GM21737 (cell line): ENCODE measurements at regions not wholly inside any gene's neighbourhood (a gene's known extent, or its start where the extent isn't known, plus 50 kb on each side); places are given as distances from the start of the nearest gene placed in this dataset.

ENCODE experiments used
- ATAC-seq: cut with Tn5 transposase; IDR thresholded peaks from one replicate; pipeline ENCODE4 v1.9.1; 2021; ENCODE audit warnings: mild to moderate bottlenecking, moderate library complexity; ENCODE audit not compliant: unreplicated experiment

DNA sequence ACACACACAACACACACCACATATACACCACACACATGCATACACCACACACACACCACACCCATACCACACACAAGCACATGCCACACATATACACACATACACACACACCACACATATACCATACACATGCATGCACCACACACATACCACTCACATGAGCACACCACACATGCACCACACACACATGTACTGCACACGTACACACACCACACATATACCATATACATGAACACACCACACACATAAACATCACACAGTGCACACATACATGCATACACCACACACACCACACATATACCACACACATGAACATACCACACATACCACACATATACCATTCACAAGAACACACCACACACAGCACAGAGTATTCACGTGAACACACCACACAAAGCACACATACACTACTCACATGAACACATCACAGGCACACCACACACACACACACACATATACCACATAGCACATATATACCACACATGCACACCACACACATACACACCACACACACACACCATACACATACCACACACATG lies 219.9 kb upstream of the RAB6C start:
- ATAC-seq: no peak

DNA sequence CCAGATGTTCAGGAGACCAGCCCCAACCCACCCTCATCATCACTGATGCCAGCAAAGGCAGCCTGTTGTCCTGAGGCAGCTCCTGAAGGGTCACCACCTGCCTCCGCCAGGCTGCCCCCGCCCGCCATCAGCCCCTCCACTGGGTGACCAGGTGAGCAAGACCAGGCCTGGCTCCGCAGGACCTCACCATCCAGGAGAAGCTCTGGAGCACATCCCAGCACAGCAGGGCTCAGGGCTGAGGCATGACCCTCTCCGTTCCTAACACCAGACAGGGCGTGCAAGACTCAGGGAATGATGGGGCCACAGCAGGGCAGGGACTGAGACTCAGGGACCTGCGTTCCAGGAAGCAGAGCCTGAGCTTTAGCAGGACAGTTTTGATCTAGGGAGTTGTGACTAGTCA lies 218.8 kb upstream of the RAB6C start:
- ATAC-seq: no peak

DNA sequence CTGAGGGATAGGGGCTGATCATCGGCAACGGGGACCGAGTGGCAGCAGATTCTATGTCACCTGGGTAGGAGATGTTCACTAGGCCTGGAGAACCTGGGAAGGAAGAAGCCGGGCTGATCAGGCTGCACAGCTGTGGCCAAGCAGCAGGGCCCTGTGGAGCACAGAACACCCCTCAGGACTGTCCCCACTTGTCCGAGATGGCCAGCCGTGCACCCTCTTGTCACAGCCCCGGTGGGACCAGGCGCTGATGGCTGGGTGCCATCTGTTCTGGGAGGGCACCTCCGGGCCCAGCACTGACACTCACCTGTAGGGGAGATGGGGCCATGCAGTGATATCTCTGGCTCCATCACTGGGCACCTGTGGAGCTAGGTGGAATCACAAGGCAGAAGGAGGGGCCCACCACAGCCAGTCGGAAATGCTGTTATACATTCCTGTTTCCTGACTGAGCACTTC lies 217.9 kb upstream of the RAB6C start:
- no peak for ATAC-seq

DNA sequence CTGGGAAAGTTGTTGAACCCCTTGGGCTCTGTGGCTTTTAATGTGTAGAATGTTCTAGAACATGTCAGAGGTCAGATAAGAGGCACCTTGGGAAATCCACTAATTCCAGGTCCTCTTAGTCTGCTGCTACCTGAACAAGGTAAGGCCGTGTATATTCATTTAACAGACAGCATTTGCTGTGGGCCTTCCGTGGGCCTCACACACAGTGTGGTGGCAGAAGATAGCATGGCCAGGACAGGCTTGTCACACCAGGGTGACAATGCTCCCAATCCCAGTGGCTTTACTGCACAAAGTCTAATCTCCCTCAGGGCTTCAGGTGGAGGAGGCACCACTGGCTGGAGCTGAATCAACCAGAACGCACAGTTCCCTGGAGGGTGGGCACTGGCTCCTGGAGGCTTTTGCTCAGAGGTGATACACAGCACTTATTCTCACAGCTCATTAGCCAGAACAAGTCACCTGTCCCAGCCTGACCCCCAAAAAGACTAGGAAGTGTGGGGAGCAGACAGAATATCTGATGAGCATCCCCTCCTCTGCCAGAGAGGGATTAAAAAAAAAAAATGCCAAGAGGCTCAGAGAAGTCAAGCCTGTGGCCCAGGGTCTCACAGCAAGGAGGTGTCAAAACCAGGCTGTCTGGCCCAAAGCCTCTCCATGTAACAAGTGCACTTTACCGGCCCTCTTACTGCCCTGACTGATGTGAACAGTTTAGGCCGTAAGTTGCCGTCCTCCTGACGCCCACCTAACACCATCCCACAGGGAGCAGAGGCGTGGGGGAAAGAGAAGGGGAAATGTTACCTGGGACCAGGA lies 216.9 kb upstream of the RAB6C start:
- no peak for ATAC-seq

DNA sequence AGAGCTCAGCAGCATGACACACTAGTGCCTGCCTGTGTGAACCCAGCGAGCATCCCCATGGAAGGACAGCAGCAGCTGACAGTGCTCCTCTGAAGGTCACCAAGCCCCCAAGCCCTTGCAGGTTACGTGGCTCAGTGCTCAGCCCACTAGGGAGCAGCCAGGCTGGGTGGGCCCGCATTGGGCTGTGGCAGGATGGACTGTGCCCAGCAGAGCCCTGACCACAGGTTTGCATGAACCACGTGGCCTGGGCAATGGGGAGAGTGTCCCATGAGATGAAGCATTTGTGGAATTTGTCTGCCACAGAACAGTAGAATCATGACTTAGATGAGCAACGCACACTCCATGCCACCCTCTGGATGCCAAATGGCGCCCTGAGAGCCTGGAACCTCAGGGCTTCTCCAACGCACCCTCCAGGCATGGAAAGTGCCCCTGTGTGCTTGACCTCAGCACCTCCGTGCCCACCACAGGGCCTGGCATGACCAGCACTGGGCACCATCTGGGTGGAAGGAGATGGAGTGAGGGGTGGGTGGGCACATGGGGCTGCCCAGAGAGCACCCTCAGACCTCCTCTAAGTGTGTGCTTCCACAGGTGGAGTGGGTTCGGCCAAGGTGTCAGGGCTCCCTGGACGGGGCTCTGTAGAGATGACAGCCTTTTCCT lies 216.1 kb upstream of the RAB6C start:
- no peak for ATAC-seq

DNA sequence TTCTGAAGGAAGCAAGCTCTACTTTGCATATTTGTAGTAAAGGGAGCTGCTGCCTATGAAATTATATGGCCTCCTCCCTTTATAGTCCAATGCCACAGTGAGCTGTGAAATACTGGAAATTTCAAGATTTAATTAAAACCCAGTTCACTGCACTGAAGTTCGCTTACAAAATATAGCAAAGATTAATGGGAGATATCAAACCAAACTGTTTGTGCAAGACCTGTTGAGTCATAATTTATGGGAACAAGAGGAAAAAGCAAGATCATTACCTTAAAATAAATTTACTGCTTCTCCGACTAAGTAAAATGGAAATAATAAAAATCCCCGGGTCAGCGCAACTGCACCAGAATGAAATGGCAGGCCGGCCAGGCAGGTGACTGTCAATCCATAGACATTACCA lies 215.5 kb upstream of the RAB6C start:
- no peak for ATAC-seq

DNA sequence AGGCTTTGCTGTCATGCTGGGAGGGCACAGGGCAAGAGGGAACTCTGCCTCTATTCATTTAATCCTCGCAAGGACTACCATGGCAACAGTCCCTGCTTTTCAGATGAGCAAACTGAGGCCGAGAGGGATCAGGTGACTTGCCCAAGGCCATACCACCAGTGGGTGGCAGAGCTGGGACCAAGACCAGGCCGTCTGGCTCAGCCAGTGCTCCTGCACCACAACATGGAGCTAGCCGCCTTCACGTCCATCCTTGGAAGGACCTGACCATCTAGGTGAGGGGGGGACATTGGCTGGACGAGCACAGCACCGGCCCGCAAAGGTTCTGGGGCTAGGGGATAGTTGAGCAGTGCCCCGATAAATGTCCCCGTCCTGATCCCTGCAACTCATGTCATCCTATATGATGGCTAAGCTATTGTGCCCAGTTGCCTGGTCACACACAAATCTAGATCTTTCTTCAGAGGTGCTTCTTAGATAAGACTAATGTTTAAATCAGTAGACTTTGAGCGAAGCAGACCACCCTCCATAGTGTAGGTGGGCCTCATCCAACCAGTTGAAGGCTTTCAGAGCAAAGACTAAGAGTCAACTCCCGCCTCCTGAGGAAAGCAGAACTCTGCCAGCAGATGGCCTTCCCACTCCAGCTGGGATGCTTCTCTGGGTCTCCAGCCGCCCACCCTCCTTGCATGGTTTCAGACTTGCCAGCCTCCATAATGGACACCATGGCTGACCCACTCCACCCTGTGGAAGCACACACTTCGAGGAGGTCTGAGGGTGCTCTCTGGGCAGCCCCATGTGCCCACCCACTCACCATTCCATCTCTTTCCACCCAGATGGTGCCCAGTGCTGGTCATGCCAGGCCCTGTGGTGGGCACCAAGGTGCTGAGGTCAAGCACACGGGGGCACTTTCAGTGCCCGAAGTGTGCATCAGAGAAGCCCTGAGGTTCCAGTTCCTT lies 214.8 kb upstream of the RAB6C start:
- no peak for ATAC-seq

DNA sequence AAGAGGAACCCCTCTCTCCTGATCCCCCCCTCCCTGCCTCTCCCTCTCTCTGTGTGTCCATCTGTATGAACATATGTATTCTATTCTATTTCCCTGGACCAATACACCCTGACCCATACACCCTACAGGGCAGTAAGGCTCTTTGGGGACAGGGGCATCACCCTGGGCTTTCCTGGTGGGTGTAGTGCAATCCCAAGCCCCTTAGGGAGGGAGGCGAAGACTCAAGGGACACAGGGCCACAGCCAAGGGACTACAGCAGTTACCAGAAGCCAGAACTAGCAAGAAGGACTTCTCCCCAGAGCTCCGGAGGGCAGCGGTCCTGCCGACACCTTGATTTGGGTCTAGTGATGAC lies 214.2 kb upstream of the RAB6C start:
- ATAC-seq: no peak

DNA sequence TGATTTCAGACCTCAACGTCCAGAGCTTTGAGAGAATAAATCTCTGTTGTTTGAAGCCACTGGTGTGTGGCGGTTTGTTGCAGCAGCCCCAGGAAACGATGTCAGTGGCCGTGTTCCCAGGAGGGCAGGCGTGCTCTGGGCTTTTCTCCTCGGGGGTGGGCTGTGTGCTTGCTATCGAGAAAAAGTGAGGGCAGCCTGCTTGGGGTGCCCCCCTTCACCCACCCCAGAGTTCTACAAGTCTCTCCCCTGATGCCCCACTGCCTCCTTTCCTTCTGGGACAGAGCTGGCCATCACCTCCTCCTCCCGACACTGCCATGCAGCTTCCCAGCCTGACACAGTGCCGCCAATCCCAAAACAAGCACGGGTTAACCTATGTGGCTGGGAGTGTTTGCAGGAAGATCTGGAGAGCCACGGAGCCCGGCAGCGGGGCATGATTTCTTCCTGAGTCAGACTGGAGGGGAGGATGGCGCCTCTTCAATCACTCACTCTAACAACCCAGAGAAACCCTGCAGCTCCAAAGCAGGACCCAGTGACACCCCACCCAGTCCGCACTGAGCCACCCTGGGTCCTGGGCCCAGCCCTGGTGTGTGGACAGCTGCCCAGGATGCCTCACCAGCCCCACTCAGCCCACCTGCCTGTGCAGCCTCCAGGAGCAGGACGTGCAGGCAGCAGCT lies 213.7 kb upstream of the RAB6C start:
- no peak for ATAC-seq

DNA sequence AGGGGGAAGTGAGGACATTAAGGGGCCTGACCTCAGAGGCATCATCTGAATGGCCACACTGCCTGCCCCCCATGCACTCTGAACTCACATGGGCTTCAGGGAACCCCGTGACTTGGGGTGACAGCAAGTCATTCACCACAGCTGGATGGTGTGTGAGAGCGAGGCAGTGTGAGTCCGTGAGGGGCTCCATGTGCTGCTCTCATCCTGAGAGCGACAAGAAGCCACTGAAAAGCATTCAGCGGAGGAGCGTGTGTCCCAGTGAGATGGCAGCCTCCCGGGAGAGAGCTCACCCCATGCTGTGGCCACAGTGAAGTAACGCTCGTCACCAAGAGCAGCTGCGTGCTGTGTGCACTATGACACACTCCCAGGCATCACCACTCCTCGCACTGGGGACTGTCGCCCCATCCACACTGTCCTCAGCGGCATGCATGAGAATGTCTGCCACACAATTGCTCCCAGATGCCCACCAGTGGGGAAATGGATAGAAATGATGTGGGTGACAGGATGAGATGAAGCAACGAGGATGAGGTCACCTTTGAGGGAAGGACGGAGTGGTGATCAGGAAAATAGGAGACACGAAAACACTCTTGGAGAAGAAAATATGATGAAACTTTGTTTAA lies 213.0 kb upstream of the RAB6C start:
- ATAC-seq: no peak

DNA sequence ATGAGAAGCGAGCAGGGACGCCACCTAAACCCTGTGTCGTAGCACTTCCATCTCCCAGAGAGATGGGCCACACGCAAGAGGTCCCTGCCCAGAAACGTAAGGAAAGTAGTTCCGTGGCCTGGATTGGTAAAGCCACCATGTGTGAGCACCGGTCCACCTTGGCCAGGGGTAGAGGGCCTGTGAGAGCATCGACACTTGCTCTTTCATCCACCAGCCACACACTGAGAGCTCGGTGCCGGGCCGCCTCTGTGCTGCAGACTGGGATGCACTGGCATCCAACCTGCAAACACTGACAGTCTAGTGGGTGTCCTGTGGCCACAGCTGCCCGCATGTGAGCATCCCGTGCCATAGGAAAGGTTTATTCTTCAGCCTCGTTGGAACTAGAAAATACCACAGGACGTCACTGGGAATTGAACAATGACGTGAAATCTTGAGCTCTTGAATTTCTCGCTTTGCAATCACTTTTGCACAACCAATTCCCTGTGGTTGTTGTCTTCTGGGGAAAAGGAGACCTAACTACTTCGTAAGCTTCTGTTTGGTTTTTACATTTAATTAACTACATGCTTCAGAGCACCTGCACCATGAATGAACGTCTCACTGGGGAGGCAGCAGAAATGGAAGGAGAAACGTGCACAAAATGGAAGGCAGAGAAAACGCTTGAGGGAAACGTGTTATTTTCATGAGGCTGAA lies 212.0 kb upstream of the RAB6C start:
- no peak for ATAC-seq

DNA sequence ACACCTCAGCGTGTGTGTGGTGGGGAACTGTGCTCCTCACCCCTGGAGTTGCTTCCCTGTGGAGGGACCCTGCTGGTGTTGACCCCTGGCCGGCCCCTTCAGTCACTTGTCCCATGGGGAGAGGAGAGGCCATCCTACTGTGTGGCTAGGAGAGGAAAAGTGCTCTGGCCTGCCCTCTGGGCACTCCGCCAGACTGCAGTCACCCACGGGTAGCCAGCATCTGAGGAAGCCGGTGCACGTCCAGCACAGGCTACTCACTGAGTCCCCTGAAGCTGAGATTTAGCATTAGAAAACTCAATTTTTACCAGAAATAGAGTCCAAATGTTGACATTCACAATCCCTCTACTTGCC lies 211.5 kb upstream of the RAB6C start:
- no peak for ATAC-seq

DNA sequence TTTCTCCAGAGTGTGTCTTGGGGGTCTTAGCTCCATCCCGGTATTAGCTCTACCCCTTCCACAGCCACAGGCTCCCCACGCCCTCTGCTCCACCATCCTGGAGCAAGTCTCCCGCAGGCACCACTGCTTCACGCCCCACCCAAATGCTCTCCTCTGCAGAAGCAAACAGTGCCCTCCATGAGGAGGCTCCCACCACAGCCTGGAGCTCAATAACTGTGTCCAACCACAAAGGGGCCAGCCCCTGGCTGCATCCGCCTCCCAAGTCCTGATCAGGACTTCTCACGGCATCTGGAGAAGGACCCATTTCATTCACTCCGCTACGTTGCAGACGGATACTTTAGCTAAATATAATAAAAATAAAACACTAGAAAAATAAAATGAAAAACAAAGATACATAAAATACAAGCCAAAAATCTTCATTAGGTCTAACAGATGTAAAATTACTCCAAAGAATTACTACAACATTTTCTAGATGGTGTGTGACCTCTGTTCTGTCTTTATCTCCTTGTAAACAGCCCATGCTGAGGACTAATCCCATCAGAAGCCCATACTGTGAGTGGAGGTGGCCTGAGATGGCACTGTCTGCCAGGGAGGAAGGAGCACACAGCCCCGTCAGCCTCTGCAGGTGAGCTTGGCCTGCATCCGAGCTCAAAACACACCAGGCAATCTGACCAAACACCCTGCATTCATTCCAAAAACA lies 210.8 kb upstream of the RAB6C start:
- ATAC-seq: no peak

DNA sequence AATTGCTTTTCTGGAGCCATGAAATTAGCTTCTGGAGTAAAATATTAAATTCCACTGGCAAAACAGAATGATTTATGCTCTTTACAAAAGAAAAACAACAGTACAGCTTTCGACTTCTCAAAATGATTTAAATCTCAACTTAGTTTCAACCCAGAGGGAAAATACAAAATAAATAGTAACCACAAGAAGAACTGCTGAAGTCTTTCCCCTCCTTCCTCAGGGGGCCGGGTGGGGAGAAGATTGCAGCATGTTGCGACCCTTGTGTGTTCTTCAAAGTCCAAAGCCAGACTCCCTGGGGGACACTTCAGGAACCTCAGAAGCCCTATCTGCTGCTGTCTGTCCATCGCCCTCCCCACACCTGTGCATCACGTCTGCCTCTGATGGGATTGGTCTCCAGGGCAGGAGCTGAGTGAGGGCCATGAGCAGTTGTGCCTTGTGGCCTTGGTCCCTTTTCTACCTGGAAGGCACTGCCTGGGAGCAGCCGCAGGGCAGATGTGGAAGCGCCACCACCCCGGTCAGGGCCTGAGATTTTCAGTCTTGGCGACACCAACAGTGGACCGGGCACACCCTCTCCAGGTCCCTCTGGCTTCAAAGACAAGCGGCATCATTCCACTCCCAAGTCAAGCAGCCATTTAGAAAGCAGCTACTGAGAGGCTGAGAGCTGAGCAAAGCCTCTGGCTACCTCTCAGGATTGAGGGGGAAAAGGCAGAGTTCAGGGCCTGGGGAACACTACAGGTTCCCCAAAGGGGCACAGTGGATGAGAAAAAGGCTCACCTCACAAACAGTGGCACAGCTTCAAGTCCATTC lies 210.1 kb upstream of the RAB6C start:
- ATAC-seq: no peak

DNA sequence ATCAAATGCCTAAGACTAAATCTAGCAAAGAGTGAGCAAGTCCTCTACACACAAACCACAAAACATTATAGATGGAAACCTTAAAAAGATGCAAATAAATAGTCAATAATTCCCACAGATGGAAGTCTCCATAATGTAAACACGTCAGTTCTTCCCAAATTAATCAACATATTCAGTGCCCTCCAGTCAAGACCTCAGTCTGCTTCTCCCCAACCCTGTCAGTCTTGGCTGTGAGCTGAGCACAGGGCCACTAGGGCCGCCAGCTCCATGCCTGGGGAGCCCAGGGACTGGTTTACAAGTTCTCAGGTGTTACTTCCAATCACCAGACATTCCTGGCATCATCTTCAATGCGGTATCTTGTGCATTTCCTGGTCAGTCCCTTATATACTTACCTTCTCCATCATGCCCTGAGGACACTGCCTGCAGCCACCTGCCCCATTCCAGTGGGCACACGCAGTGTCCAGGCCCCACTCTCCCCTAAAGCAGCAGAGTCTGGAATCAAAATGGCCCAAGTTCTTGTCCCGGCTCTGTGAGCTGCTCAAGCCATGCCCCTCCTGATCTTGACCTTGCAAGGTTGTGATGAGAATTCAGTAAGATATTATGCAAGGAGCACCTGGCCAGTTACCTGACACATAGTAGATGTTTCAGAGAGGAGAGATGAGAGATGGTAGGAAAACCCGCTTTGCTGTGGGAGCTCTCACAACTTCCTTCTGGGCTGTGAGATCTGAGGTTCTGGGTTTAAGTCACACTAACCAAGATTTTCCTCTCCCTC lies 207.9 kb upstream of the RAB6C start:
- no peak for ATAC-seq

DNA sequence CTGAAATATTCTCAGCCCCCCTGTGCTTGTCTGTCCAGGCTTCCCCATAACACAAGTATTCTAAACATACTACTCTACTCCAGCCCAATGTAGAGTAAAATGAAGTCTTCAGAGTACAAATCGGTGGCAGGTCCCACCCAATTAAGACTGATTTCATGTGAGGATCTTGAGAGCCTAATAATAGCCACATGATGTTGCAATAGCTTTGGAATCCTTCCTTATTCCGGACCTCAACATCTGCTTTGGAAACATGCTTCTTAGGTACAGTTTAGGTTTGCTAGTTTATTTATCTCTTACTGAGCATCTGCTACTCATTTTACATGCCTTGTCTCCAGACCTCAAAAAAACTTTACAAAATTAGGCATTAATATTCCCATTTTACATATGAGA lies 207.3 kb upstream of the RAB6C start:
- no peak for ATAC-seq

DNA sequence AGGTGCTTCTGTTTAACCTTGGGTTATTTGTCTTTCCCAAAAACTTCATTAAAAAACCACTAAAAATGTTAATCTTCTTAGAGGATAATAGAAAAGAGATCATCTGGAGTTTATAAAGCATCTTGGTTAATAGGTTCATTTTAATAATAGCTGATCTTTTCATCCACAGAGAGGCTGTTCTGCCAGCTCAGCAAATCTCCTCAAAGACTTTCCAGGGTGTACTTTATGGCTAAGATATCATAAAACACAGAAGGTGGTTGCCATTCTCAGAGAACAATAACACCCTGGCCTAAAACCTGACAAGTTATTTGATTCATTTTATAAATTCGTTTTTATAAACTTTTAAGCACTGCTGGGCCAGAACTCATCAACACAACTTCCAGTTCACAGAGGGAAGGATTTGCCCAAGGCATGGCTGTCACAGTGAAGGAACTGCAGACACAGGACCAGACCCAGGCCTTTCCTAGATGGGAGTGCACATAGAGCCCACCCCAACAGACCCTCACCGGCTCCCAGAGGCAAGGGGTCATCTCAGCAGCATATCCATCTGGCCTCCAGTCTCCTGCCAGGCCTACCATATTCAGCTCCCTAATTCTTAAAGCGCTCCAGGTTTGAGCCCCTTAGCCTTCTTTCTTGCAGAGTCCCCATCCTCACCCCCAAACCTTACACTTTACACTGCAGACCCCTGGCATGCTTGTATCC lies 203.4 kb upstream of the RAB6C start:
- no peak for ATAC-seq
